SW480 (cell line): ENCODE measurements at regions not wholly inside any gene's neighbourhood (a gene's known extent, or its start where the extent isn't known, plus 50 kb on each side); places are given as distances from the start of the nearest gene placed in this dataset.

ENCODE experiments used
- DNase-seq: peaks from one replicate; pipeline ENCODE4 v3.0.0-alpha.2; 2016; ENCODE audit warnings: low spot score

DNA sequence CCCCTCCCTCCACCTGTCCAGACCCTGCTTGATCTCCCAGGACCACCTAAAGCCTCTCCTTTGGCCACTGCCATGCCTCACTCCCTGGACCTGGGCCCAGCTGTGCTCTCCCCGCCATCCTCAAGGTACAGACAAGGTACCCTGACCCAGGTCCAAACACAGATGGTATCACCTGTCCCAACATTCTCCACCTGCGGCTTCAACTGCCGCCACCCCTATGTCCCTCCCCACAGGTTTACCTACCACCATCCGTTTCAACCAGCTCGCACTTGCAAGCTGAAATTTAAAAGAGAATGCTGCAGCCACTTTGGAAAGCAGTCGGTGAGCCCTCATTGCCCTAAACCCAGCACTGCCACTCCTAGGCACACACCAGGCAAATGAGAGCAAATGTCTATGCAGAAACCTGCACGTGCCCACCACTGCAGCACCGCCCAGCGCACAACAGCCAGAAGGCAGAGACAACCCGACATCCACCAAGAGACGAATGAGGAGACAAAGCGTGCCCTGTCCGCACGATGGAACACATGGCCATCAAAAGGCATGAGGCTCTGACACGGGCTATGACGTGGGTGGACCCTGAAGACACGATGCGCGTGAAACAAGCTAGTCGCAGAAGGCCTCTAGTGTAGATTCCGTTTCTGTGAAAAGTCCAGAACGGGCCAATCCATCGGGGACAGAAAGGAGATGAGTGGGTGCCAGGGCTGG lies 71.0 kb downstream of the RFLNA start:
- no peak for DNase-seq
